A549 (cell line): ENCODE measurements at regions not wholly inside any gene's neighbourhood (a gene's known extent, or its start where the extent isn't known, plus 50 kb on each side); places are given as distances from the start of the nearest gene placed in this dataset.

ENCODE experiments used
- ATAC-seq, 2 experiments: fragments of 200-7000 bp in 1 of 2; fragments of >200 bp in 1 of 2; cut with Nextera tagmentation in 1 of 2; cut with Tn5 transposase in 1 of 2; 3 replicates each; pipeline versions ENCODE4 v1.8.0 to v1.9.1; 2018 to 2020; ENCODE audit warnings: mild to moderate bottlenecking in 1 of 2, moderate library complexity in 1 of 2
- CTCF ChIA-PET: fragments of 300-600 bp; sonication (Branson Sonifier 250); formaldehyde crosslinking; extraction: SDS; loops from one replicate; lab custom pipeline; 2021; ENCODE audit warnings: antibody characterized with exemption, inconsistent platforms; lab: Yijun Ruan, JAX
- POLR2A ChIA-PET: fragments of 350-600 bp; formaldehyde crosslinking; extraction: SDS; loops from one replicate; lab custom pipeline; 2021; ENCODE audit warnings: antibody characterized with exemption, inconsistent platforms; lab: Yijun Ruan, JAX
- DNase-seq, 2 experiments: peaks; one replicate each; pipeline versions ENCODE4 v3.0.0 to v3.0.0-alpha.2; 2011 to 2016; ENCODE audit warnings: low read depth in 1 of 2, low spot score in 1 of 2
- FAIRE-seq: peaks from 2 replicates; lab custom pipeline; 2011; peaks lifted over from hg19 to GRCh38; lab: Jason Lieb, UNC
- H3K27ac ChIP-seq, 2 experiments: fragments of >200 bp; sonication (Bioruptor Twin); formaldehyde crosslinking; 3 replicates each; pipeline ENCODE4 v1.5.1; 2016 to 2017
- H3K4me1 ChIP-seq: fragments of >200 bp; sonication (Bioruptor Twin); formaldehyde crosslinking; 3 replicates; pipeline ENCODE4 v1.6.1; 2016
- H3K4me2 ChIP-seq: fragments of >200 bp; sonication (Bioruptor Twin); formaldehyde crosslinking; 3 replicates; pipeline ENCODE4 v1.6.1; 2016
- H3K4me3 ChIP-seq: fragments of >200 bp; sonication (Bioruptor Twin); formaldehyde crosslinking; 3 replicates; pipeline ENCODE4 v1.5.1; 2016
- H3K9me3 ChIP-seq: fragments of >200 bp; sonication (Bioruptor Twin); formaldehyde crosslinking; 3 replicates; pipeline ENCODE4 v1.6.1; 2016
- BHLHE40 ChIP-seq: IDR thresholded peaks from 2 replicates; pipeline ENCODE4 v1.6.1; 2012; ENCODE audit warnings: low read depth, low read length, inconsistent platforms
- CBX2 ChIP-seq: fragments of 200-600 bp; sonication (generic); IDR thresholded peaks from 2 replicates; pipeline ENCODE4 v1.6.1; 2016; ENCODE audit warnings: low read depth, mild to moderate bottlenecking, borderline replicate concordance
- CBX8 ChIP-seq: fragments of 200-600 bp; sonication (generic); IDR thresholded peaks from 2 replicates; pipeline ENCODE4 v1.6.1; 2016
- CHD2 ChIP-seq: fragments of 150-350 bp; IDR thresholded peaks from 2 replicates; pipeline ENCODE4 v1.6.1; 2014; ENCODE audit warnings: low read length; ENCODE audit not compliant: partially characterized antibody
- EHF ChIP-seq: fragments of 250-450 bp; sonication (Bioruptor Pico); IDR thresholded peaks from 2 replicates; pipeline ENCODE4 v1.5.0; 2020; ENCODE audit warnings: mild to moderate bottlenecking
- EHMT2 ChIP-seq: fragments of 200-600 bp; sonication (generic); IDR thresholded peaks from 2 replicates; pipeline ENCODE4 v1.6.1; 2016; ENCODE audit warnings: antibody characterized with exemption, low read depth, mild to moderate bottlenecking, moderate library complexity
- ESRRA ChIP-seq: fragments of 150-350 bp; IDR thresholded peaks from 2 replicates; pipeline ENCODE4 v1.6.1; 2014; ENCODE audit warnings: mild to moderate bottlenecking, low read length, borderline replicate concordance
- FOSB ChIP-seq: fragments of 250-450 bp; sonication (Bioruptor Pico); IDR thresholded peaks from 2 replicates; pipeline ENCODE4 v1.5.0; 2020; ENCODE audit warnings: mild to moderate bottlenecking, moderate library complexity
- FOXS1 ChIP-seq: fragments of 250-450 bp; sonication (Bioruptor Pico); IDR thresholded peaks from 2 replicates; pipeline ENCODE4 v1.5.0; 2020; ENCODE audit warnings: mild to moderate bottlenecking, moderate library complexity
- HDAC2 ChIP-seq: fragments of 200-600 bp; sonication (generic); IDR thresholded peaks from 2 replicates; pipeline ENCODE4 v1.6.1; 2016
- HEYL ChIP-seq: fragments of 250-450 bp; sonication (Bioruptor Pico); IDR thresholded peaks from 2 replicates; pipeline ENCODE4 v1.8.0; 2021; ENCODE audit warnings: mild to moderate bottlenecking, moderate library complexity
- HOXA7 ChIP-seq: fragments of 250-450 bp; sonication (Bioruptor Pico); IDR thresholded peaks from 2 replicates; pipeline ENCODE4 v1.5.0; 2020; ENCODE audit warnings: mild to moderate bottlenecking, moderate library complexity
- HOXB5 ChIP-seq: fragments of 250-450 bp; sonication (Bioruptor Pico); IDR thresholded peaks from 2 replicates; pipeline ENCODE4 v1.5.0; 2020; ENCODE audit warnings: mild to moderate bottlenecking, moderate library complexity
- JUNB ChIP-seq: fragments of >200 bp; sonication (Bioruptor Twin); formaldehyde crosslinking; IDR thresholded peaks from 2 replicates; pipeline ENCODE4 v1.6.1; 2016
- KDM1A ChIP-seq: fragments of 200-600 bp; sonication (generic); IDR thresholded peaks from 2 replicates; pipeline ENCODE4 v1.6.1; 2016; ENCODE audit warnings: low read depth, mild to moderate bottlenecking
- MAZ ChIP-seq: fragments of 150-350 bp; IDR thresholded peaks from 2 replicates; pipeline ENCODE4 v1.6.1; 2014; ENCODE audit warnings: antibody characterized with exemption, low read depth, low read length, borderline replicate concordance
- NR3C1 ChIP-seq: fragments of >200 bp; sonication (Bioruptor Twin); formaldehyde crosslinking; IDR thresholded peaks from 3 replicates; pipeline ENCODE4 v1.6.1; 2017
- PHF8 ChIP-seq: fragments of 200-600 bp; sonication (generic); IDR thresholded peaks from 2 replicates; pipeline ENCODE4 v1.6.1; 2016; ENCODE audit warnings: low read depth, mild to moderate bottlenecking, antibody characterized with exemption, moderate library complexity, borderline replicate concordance
- POLR2A ChIP-seq: IDR thresholded peaks from 2 replicates; pipeline ENCODE4 v1.6.1; 2012; ENCODE audit warnings: mild to moderate bottlenecking, low read length
- RAD21 ChIP-seq, 2 experiments: fragments of >200 bp in 1 of 2; sonication (Bioruptor Twin) in 1 of 2; formaldehyde crosslinking in 1 of 2; IDR thresholded peaks in 1 of 2; conservative IDR thresholded peaks in 1 of 2; 2 replicates in 1 of 2; 3 replicates in 1 of 2; pipeline ENCODE4 v1.6.1; 2012 to 2018; ENCODE audit warnings: inconsistent platforms in 1 of 2
- RARB ChIP-seq: fragments of 250-450 bp; sonication (Bioruptor Pico); IDR thresholded peaks from 2 replicates; pipeline ENCODE4 v1.8.0; 2021; ENCODE audit warnings: mild to moderate bottlenecking, moderate library complexity
- RCOR1 ChIP-seq: fragments of 150-350 bp; IDR thresholded peaks from 2 replicates; pipeline ENCODE4 v1.6.1; 2014; ENCODE audit warnings: antibody characterized with exemption, low read length, low read depth
- SREBF2 ChIP-seq: fragments of 450-650 bp; IDR thresholded peaks from 2 replicates; pipeline ENCODE4 v1.6.1; 2014; ENCODE audit warnings: mild to moderate bottlenecking, moderate library complexity
- USF2 ChIP-seq: fragments of 450-650 bp; IDR thresholded peaks from 2 replicates; pipeline ENCODE4 v1.6.1; 2014; ENCODE audit warnings: antibody characterized with exemption
- ZC3H11A ChIP-seq: fragments of 450-650 bp; IDR thresholded peaks from 2 replicates; pipeline ENCODE4 v1.6.1; 2014; ENCODE audit warnings: antibody characterized with exemption, mild to moderate bottlenecking
- ZSCAN20 ChIP-seq: fragments of 250-450 bp; sonication (Bioruptor Pico); IDR thresholded peaks from 2 replicates; pipeline ENCODE4 v1.8.0; 2022; ENCODE audit warnings: mild to moderate bottlenecking, moderate library complexity
- WGBS: methylation state at CpG from one replicate; pipeline ENCODE4 v1.1.6; 2017; ENCODE audit errors: missing lambda C conversion rate; 5-methylcytosine and 5-hydroxymethylcytosine counted together
- TF ChIP-seq, protein P1 (sequence below): IDR thresholded peaks from 2 replicates; pipeline ENCODE4 v1.6.1; 2012

DNA sequence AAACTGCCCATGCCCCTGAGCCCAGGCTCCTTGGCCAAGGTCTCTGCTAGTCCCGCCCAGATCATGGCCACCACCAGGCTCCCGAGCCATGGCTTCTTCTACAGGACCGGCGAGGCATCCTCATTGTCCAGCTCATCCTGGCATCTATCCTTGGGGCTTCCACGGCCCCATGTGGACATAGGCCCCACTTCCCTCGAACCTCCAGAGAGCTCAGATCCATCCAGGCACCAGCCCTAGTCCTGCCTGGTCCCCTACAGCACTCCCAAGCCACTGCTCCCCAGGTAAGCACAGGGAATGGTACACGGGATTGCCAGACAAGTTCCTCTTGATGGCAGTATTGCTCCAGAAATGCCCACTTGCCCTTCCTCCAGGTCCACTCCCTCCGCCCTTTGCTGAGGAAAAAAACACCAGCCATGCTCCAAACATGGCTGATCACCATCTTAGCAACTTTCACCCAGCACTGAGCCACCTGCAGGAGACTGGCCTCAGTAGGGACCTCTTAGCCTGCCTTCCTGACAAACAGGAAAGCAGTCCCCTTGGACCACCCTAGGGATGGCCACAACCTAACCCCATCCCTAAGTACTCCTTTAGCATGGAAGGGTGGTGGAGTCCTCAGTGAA lies 272.1 kb upstream of the AGTR2 start:
- H3K4me3 ChIP-seq: no peak overlapping the region
- DNase-seq (peak in 1 of 2 experiments; percentile 23), FAIRE-seq (no peak), ATAC-seq (no peak)
- CTCF ChIA-PET: no interaction called here
- H3K27ac ChIP-seq: no peak overlapping the region
- H3K4me2 ChIP-seq: no peak overlapping the region
- 98% methylated on average over 5 of the region's 8 CpGs for WGBS
- H3K9me3 ChIP-seq: no peaks in the 10 kb centered on the region; the same call in 2 of the 3 replicates
- no peaks in the 10 kb centered on the region for H3K4me1 ChIP-seq
- TF ChIP-seq EHF (CRISPR knock-in tag) (no peak), MAZ (no peak), USF2 (no peak), RCOR1 (no peak), ESRRA (no peak), FOSB (no peak), HOXA7 (no peak), HOXB5 (CRISPR knock-in tag) (no peak), CBX8 (no peak), ZSCAN20 (no peak), RAD21 (conservative IDR thresholded peaks at IDR 0.05 in 1 of 2, IDR thresholded peaks at IDR 0.05 in 1 of 2) (no peak), SREBF2 (no peak), ZC3H11A (no peak), RARB (CRISPR knock-in tag) (no peak), CBX2 (no peak), NR3C1 (no peak)
- POLR2A ChIA-PET: no interaction called here

DNA sequence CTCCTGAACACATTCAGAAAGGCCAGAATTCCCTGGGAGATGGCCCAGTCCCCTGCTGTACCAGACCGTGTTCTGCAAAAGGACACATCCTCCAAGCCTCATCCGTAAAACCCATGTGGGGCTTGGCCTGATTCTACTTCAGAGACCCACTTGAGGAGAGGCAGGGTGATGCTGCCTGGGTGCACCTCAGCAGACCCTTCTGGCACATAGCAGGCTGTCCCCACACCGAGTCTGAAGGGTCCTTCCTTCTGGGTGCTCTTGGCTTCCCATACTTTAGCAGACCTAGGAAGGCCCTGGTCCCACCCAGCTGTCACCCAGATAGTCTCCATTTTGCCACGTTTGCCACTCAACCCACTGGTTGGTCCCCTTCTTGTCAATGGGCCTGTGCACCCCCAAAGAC lies 270.1 kb upstream of the AGTR2 start:
- Histone ChIP-seq H3K4me1 (no peaks in the 10 kb centered on the region), H3K27ac (no peak overlapping the region), H3K4me2 (no peak overlapping the region), H3K9me3 (no peaks in the 10 kb centered on the region; the same call in 2 of the 3 replicates), H3K4me3 (no peak overlapping the region)
- ChIA-PET CTCF (no interaction called here), POLR2A (no interaction called here)
- WGBS: 93% methylated on average over 3 of the region's 4 CpGs
- TF ChIP-seq MAZ (no peak), JUNB (no peak), RAD21 (conservative IDR thresholded peaks at IDR 0.05 in 1 of 2, IDR thresholded peaks at IDR 0.05 in 1 of 2) (no peak), CHD2 (no peak), CBX8 (no peak), KDM1A (no peak), ZC3H11A (no peak), BHLHE40 (no peak)
- TF ChIP-seq, protein P1, sequence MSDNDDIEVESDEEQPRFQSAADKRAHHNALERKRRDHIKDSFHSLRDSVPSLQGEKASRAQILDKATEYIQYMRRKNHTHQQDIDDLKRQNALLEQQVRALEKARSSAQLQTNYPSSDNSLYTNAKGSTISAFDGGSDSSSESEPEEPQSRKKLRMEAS: no peak
- ATAC-seq (no peak), DNase-seq (no peak), FAIRE-seq (no peak)

DNA sequence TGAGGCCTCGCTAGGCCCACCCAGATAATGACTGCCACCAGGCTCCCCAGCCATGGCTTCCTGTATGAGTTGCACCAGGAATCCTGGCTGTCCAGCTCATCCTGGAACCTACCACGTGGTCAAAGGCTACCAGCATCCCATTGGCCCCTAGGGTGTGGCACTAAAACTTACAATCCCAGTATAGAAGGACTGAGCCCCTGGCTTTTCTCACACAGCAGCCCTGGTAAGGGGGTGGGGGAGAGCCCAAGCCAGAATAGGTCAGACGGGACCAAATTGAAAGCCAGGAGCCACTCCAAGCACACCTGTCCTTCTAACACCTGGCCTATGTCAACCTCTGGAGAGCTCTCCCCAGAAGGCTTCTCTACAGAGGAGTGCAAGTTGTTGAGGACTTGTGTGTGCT lies 269.3 kb upstream of the AGTR2 start:
- POLR2A ChIA-PET: no interaction called here
- ATAC-seq (no peak), FAIRE-seq (no peak), DNase-seq (no peak)
- H3K4me1 ChIP-seq: no peaks in the 10 kb centered on the region
- H3K4me2 ChIP-seq: no peak overlapping the region
- TF ChIP-seq PHF8 (no peak), CHD2 (no peak), KDM1A (no peak), MAZ (no peak), RCOR1 (no peak), HEYL (CRISPR knock-in tag) (no peak), FOXS1 (CRISPR knock-in tag) (no peak), HDAC2 (no peak), POLR2A (no peak), EHMT2 (no peak)
- H3K9me3 ChIP-seq: peaks cover under 1% of the 10 kb centered on the region; the same call in 1 of the 3 replicates
- no peak overlapping the region for H3K4me3 ChIP-seq
- CTCF ChIA-PET: no interaction called here
- no peak overlapping the region for H3K27ac ChIP-seq
- WGBS: 94% methylated on average over 2 of the region's 3 CpGs
